HG03558 (cell line): ENCODE measurements at regions not wholly inside any gene's neighbourhood (a gene's known extent, or its start where the extent isn't known, plus 50 kb on each side); places are given as distances from the start of the nearest gene placed in this dataset.
"Not testable (repeated sequence)": the region's sequence is repeated elsewhere in the genome, so short reads cannot be mapped to it uniquely, and the experiment has no call there.

Experiments used
- ATAC-seq: cut with Tn5 transposase; IDR thresholded peaks from one replicate; pipeline ENCODE4 v1.9.1; 2021; ENCODE audit warnings: moderate number of reproducible peaks; ENCODE audit not compliant: unreplicated experiment; ENCODE audit errors: extremely low read depth

GRCh38 chr5:107020626-107021025 is 650.1 kb downstream of the EFNA5 start:
- no peak for ATAC-seq

- no peak for ATAC-seq
These were observed 653.1 kb downstream of the EFNA5 start for GRCh38 chr5:107017616-107018015.

GRCh38 chr5:107012371-107012770 is 658.4 kb downstream of the EFNA5 start:
- ATAC-seq, result no peak

- ATAC-seq, result no peak
These were observed 659.1 kb downstream of the EFNA5 start for GRCh38 chr5:107011605-107012004.

- ATAC-seq, result no peak
These were observed 660.7 kb downstream of the EFNA5 start for GRCh38 chr5:107010060-107010459.

- ATAC-seq, result no peak
These were observed 665.1 kb downstream of the EFNA5 start for GRCh38 chr5:107005653-107006052.

GRCh38 chr5:107005161-107005560 is 665.6 kb downstream of the EFNA5 start:
- ATAC-seq, result no peak

GRCh38 chr5:107002115-107002514 is 668.6 kb downstream of the EFNA5 start:
- no peak for ATAC-seq

- not testable (repeated sequence) for ATAC-seq
These were observed 671.2 kb downstream of the EFNA5 start for GRCh38 chr5:106999506-106999905.

- no peak for ATAC-seq
These were observed 684.7 kb downstream of the EFNA5 start for GRCh38 chr5:106986006-106986405.

- ATAC-seq, result no peak
These were observed 685.6 kb downstream of the EFNA5 start for GRCh38 chr5:106985174-106985573.

GRCh38 chr5:106979178-106979577 is 691.6 kb downstream of the EFNA5 start:
- ATAC-seq, result not testable (repeated sequence)

- not testable (repeated sequence) for ATAC-seq
These were observed 692.1 kb downstream of the EFNA5 start for GRCh38 chr5:106978582-106979165.

GRCh38 chr5:106976363-106976762 is 694.4 kb downstream of the EFNA5 start:
- ATAC-seq, result no peak

GRCh38 chr5:106974272-106974671 is 696.5 kb downstream of the EFNA5 start:
- ATAC-seq, result no peak

GRCh38 chr5:106966686-106967315 is 703.9 kb downstream of the EFNA5 start:
- no peak for ATAC-seq

GRCh38 chr5:106964132-106964531 is 706.6 kb downstream of the EFNA5 start:
- no peak for ATAC-seq

- ATAC-seq, result no peak
These were observed 707.1 kb downstream of the EFNA5 start for GRCh38 chr5:106963630-106964029.

GRCh38 chr5:106962464-106963230 is 708.1 kb downstream of the EFNA5 start:
- no peak for ATAC-seq

- no peak for ATAC-seq
These were observed 711.4 kb downstream of the EFNA5 start for GRCh38 chr5:106959387-106959786.

GRCh38 chr5:106957336-106957735 is 713.4 kb downstream of the EFNA5 start:
- no peak for ATAC-seq
